Effector memory CD4-positive, alpha-beta T cell (primary cell): ENCODE measurements at regions not wholly inside any gene's neighbourhood (a gene's known extent, or its start where the extent isn't known, plus 50 kb on each side); places are given as distances from the start of the nearest gene placed in this dataset.

Experiments used
- DNase-seq, 3 donors: peaks; one replicate each; pipeline ENCODE4 v3.0.0-alpha.2; 2020
- H3K27ac ChIP-seq: 2 replicates; pipeline ENCODE4 v1.7.0; 2013; ENCODE audit warnings: mild to moderate bottlenecking, low read length, moderate library complexity; ENCODE audit not compliant: insufficient read depth, poor library complexity, severe bottlenecking
- H3K27me3 ChIP-seq: replicated peaks from 2 replicates; pipeline ENCODE4 v1.7.0; 2013; ENCODE audit warnings: mild to moderate bottlenecking, low read length; ENCODE audit not compliant: insufficient read depth, control insufficient read depth, poor library complexity, severe bottlenecking
- H3K36me3 ChIP-seq: 2 replicates; pipeline ENCODE4 v1.7.0; 2013; ENCODE audit warnings: mild to moderate bottlenecking, low read length, moderate library complexity; ENCODE audit not compliant: control insufficient read depth, insufficient read depth
- H3K4me1 ChIP-seq: 2 replicates; pipeline ENCODE4 v1.7.0; 2013; ENCODE audit warnings: low read length, mild to moderate bottlenecking; ENCODE audit not compliant: control insufficient read depth, insufficient read depth, poor library complexity, severe bottlenecking
- H3K4me3 ChIP-seq: 2 replicates; pipeline ENCODE4 v1.7.0; 2013; ENCODE audit warnings: low read length, low read depth, mild to moderate bottlenecking; ENCODE audit not compliant: insufficient read depth, poor library complexity, severe bottlenecking
- H3K9me3 ChIP-seq: 2 replicates; pipeline ENCODE4 v1.7.0; 2013; ENCODE audit warnings: mild to moderate bottlenecking, low read length, moderate library complexity; ENCODE audit not compliant: control insufficient read depth

- no peak overlapping the region for H3K4me3 ChIP-seq
- no peaks in the 10 kb centered on the region for H3K36me3 ChIP-seq
- H3K27me3 ChIP-seq, result no peaks in the 10 kb centered on the region
- no peaks in the 10 kb centered on the region for H3K4me1 ChIP-seq
- no peaks in the 10 kb centered on the region for H3K9me3 ChIP-seq
- no peak overlapping the region for H3K27ac ChIP-seq
- DNase-seq, result no peak
These were observed 276.9 kb upstream of the PRKD1 start for GRCh38 chr14:30204431-30204980.

- Histone ChIP-seq H3K27ac (no peak overlapping the region), H3K36me3 (no peaks in the 10 kb centered on the region), H3K4me3 (no peak overlapping the region), H3K4me1 (no peaks in the 10 kb centered on the region), H3K9me3 (no peaks in the 10 kb centered on the region), H3K27me3 (no peaks in the 10 kb centered on the region)
- no peak for DNase-seq
These were observed 281.5 kb upstream of the PRKD1 start for GRCh38 chr14:30209136-30209535.

- Histone ChIP-seq H3K27ac (no peak overlapping the region), H3K4me3 (no peak overlapping the region), H3K9me3 (no peaks in the 10 kb centered on the region), H3K36me3 (no peaks in the 10 kb centered on the region), H3K4me1 (no peaks in the 10 kb centered on the region), H3K27me3 (no peaks in the 10 kb centered on the region)
- no peak for DNase-seq
These were observed 283.0 kb upstream of the PRKD1 start for GRCh38 chr14:30210630-30211029.

GRCh38 chr14:30211326-30211725 lies 283.7 kb upstream of the PRKD1 start:
- Histone ChIP-seq H3K4me3 (no peak overlapping the region), H3K27ac (no peak overlapping the region), H3K27me3 (no peaks in the 10 kb centered on the region)

GRCh38 chr14:30214014-30214413 lies 286.4 kb upstream of the PRKD1 start:
- Histone ChIP-seq H3K4me1 (no peaks in the 10 kb centered on the region), H3K36me3 (no peaks in the 10 kb centered on the region), H3K9me3 (no peaks in the 10 kb centered on the region), H3K27me3 (no peaks in the 10 kb centered on the region), H3K27ac (no peak overlapping the region), H3K4me3 (no peak overlapping the region)
- no peak for DNase-seq

More at GRCh38 chr14:30211326-30211725, 283.7 kb upstream of the PRKD1 start:
- H3K9me3 ChIP-seq, result no peaks in the 10 kb centered on the region
- no peak for DNase-seq
- H3K36me3 ChIP-seq, result no peaks in the 10 kb centered on the region
- H3K4me1 ChIP-seq, result no peaks in the 10 kb centered on the region

- no peaks in the 10 kb centered on the region for H3K9me3 ChIP-seq
- no peaks in the 10 kb centered on the region for H3K4me1 ChIP-seq
- DNase-seq, result no peak
- H3K27ac ChIP-seq, result no peak overlapping the region
- H3K36me3 ChIP-seq, result no peaks in the 10 kb centered on the region
- H3K4me3 ChIP-seq, result no peak overlapping the region
- H3K27me3 ChIP-seq, result no peaks in the 10 kb centered on the region
These were observed 286.9 kb upstream of the PRKD1 start for GRCh38 chr14:30214461-30215090.

GRCh38 chr14:30218907-30219306 lies 291.3 kb upstream of the PRKD1 start:
- Histone ChIP-seq H3K36me3 (no peaks in the 10 kb centered on the region), H3K27ac (no peak overlapping the region), H3K27me3 (no peaks in the 10 kb centered on the region), H3K9me3 (no peaks in the 10 kb centered on the region), H3K4me1 (no peaks in the 10 kb centered on the region), H3K4me3 (no peak overlapping the region)
- DNase-seq, result no peak

GRCh38 chr14:30221546-30221945 lies 293.9 kb upstream of the PRKD1 start:
- Histone ChIP-seq H3K36me3 (no peaks in the 10 kb centered on the region), H3K4me1 (no peaks in the 10 kb centered on the region), H3K4me3 (no peak overlapping the region), H3K27me3 (no peaks in the 10 kb centered on the region), H3K27ac (no peak overlapping the region), H3K9me3 (no peaks in the 10 kb centered on the region)
- no peak for DNase-seq

- Histone ChIP-seq H3K27me3 (no peaks in the 10 kb centered on the region), H3K4me3 (no peak overlapping the region), H3K36me3 (no peaks in the 10 kb centered on the region), H3K4me1 (no peaks in the 10 kb centered on the region), H3K9me3 (no peaks in the 10 kb centered on the region), H3K27ac (no peak overlapping the region)
- no peak for DNase-seq
These were observed 295.7 kb upstream of the PRKD1 start for GRCh38 chr14:30223385-30223785.

- Histone ChIP-seq H3K4me1 (no peaks in the 10 kb centered on the region), H3K4me3 (no peak overlapping the region), H3K9me3 (no peaks in the 10 kb centered on the region), H3K36me3 (no peaks in the 10 kb centered on the region), H3K27me3 (no peaks in the 10 kb centered on the region), H3K27ac (no peak overlapping the region)
- DNase-seq, result no peak
These were observed 296.3 kb upstream of the PRKD1 start for GRCh38 chr14:30223966-30224365.
